HepG2 (cell line): ENCODE measurements at regions not wholly inside any gene's neighbourhood (a gene's known extent, or its start where the extent isn't known, plus 50 kb on each side); places are given as distances from the start of the nearest gene placed in this dataset.

Experiments used
- ARNT ChIP-seq: fragments of 450-650 bp; IDR thresholded peaks from 2 replicates; pipeline ENCODE4 v1.6.1; 2017
- ETV6 ChIP-seq: sonication (generic); formaldehyde crosslinking; conservative IDR thresholded peaks from 2 replicates; pipeline ENCODE4 v1.4.0; 2020; ENCODE audit warnings: missing genetic modification reagents
- IKZF4 ChIP-seq: sonication (generic); formaldehyde crosslinking; IDR thresholded peaks from 2 replicates; pipeline ENCODE4 v1.5.1; 2020; ENCODE audit warnings: borderline replicate concordance, mild to moderate bottlenecking, low read depth, missing genetic modification reagents; ENCODE audit errors: not compliant biosample characterization
- KDM3A ChIP-seq: IDR thresholded peaks from 2 replicates; pipeline ENCODE4 v1.6.1; 2018; ENCODE audit warnings: low read depth, missing compliant biosample characterization
- KDM6A ChIP-seq: IDR thresholded peaks from 2 replicates; pipeline ENCODE4 v1.6.1; 2016; ENCODE audit warnings: low read depth
- KLF9 ChIP-seq: IDR thresholded peaks from 2 replicates; pipeline ENCODE4 v1.6.1; 2016; ENCODE audit warnings: low read depth
- PPARG ChIP-seq: conservative IDR thresholded peaks from 2 replicates; pipeline ENCODE4 v1.6.1; 2016; ENCODE audit warnings: missing biosample characterization, missing genetic modification reagents
- ZKSCAN8 ChIP-seq: IDR thresholded peaks from 2 replicates; pipeline ENCODE4 v1.6.1; 2016; ENCODE audit warnings: borderline replicate concordance, missing genetic modification reagents, missing compliant biosample characterization
- ZNF207 ChIP-seq: fragments of 450-650 bp; IDR thresholded peaks from 2 replicates; pipeline ENCODE4 v1.6.1; 2016; ENCODE audit warnings: antibody characterized with exemption, borderline replicate concordance
- ZNF382 ChIP-seq: sonication (generic); formaldehyde crosslinking; IDR thresholded peaks from 2 replicates; pipeline ENCODE4 v1.5.0; 2020; ENCODE audit warnings: missing genetic modification reagents, mild to moderate bottlenecking, borderline replicate concordance
- ZNF441 ChIP-seq: sonication (generic); formaldehyde crosslinking; IDR thresholded peaks from 2 replicates; pipeline ENCODE4 v1.7.0; 2021; ENCODE audit warnings: missing genetic modification reagents, borderline replicate concordance
- ZNF496 ChIP-seq: sonication (generic); formaldehyde crosslinking; IDR thresholded peaks from 2 replicates; pipeline ENCODE4 v1.8.1; 2023; ENCODE audit warnings: mild to moderate bottlenecking, moderate library complexity, missing genetic modification reagents; ENCODE audit not compliant: insufficient replicate concordance
- ZNF674 ChIP-seq: sonication (generic); formaldehyde crosslinking; IDR thresholded peaks from 2 replicates; pipeline ENCODE4 v1.5.0; 2020; ENCODE audit warnings: low read depth, mild to moderate bottlenecking, missing genetic modification reagents
- TF ChIP-seq, protein P1 (sequence below): sonication (generic); formaldehyde crosslinking; IDR thresholded peaks from 2 replicates; pipeline ENCODE4 v1.5.0; 2020; ENCODE audit warnings: mild to moderate bottlenecking, missing genetic modification reagents
- TF ChIP-seq, protein P2 (sequence below): sonication (generic); formaldehyde crosslinking; IDR thresholded peaks from 2 replicates; pipeline ENCODE4 v1.5.1; 2020; ENCODE audit warnings: missing genetic modification reagents, mild to moderate bottlenecking, borderline replicate concordance
- TF ChIP-seq, protein P3 (sequence below): sonication (generic); formaldehyde crosslinking; conservative IDR thresholded peaks from 2 replicates; pipeline ENCODE4 v1.8.0; 2022; ENCODE audit warnings: low read depth, missing genetic modification reagents
- TF ChIP-seq, protein P4 (sequence below): sonication (generic); formaldehyde crosslinking; IDR thresholded peaks from 2 replicates; pipeline ENCODE4 v1.4.0; 2020; ENCODE audit warnings: missing genetic modification reagents
- TF ChIP-seq, protein P5 (sequence below): sonication (generic); formaldehyde crosslinking; IDR thresholded peaks from 2 replicates; pipeline ENCODE4 v1.5.0; 2020; ENCODE audit warnings: missing genetic modification reagents

DNA sequence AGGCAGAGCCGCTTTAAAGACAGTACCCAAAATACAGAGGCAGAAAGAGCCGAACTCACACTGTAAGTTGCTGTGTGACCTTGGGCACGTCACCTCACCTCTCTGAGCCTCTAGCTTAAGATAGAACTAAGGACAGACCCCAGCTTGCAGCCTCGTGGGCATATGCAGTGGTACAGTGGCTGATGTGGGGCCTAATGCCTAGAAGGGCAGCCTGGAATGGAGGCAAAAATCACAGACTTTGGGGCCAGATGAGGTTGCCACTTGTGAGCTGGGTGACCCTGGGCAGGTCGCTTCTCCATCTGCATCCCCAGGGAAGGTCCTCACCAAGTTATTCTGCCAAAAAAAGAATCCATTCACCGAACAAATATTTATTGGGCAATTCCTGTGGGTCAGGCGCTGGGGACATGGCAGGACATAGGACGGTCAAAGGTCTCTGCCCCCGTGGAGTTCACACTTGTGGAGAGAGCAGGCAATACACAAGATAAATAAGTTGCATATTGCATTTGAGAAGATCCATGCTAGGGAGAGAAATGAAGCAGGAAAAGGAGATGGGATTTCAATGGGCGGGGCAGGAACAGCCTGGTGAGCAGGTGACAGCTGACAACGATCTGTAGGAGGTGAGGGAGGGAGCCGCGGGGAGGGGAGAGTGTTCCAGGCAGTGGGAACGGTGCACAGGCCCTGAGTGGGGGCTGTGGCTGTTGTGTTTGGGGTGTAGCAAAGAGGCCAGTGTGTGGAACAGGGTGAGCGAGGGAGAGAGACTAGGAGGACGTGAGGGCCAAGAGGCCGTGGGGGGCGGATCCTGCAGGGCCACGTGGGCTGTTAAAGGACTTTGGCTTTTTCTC lies 115.2 kb downstream of the CEBPB start (continued):
- TF ChIP-seq, protein P1, sequence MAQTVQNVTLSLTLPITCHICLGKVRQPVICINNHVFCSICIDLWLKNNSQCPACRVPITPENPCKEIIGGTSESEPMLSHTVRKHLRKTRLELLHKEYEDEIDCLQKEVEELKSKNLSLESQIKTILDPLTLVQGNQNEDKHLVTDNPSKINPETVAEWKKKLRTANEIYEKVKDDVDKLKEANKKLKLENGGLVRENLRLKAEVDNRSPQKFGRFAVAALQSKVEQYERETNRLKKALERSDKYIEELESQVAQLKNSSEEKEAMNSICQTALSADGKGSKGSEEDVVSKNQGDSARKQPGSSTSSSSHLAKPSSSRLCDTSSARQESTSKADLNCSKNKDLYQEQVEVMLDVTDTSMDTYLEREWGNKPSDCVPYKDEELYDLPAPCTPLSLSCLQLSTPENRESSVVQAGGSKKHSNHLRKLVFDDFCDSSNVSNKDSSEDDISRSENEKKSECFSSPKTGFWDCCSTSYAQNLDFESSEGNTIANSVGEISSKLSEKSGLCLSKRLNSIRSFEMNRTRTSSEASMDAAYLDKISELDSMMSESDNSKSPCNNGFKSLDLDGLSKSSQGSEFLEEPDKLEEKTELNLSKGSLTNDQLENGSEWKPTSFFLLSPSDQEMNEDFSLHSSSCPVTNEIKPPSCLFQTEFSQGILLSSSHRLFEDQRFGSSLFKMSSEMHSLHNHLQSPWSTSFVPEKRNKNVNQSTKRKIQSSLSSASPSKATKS (CRISPR knock-in tag) = peak; percentile 28; the same call in 1 of the 2 replicates
- TF ChIP-seq KDM6A (CRISPR knock-in tag) (peak; percentile 91), KDM3A (CRISPR knock-in tag) (peak; percentile 18; the same call in 1 of the 2 replicates), ZNF496 (no peak), ZKSCAN8 (peak; percentile 78; the same call in 1 of the 2 replicates), IKZF4 (CRISPR knock-in tag) (peak; percentile 78), ETV6 (CRISPR knock-in tag) (no peak), ZNF441 (CRISPR knock-in tag) (peak; percentile 86), PPARG (CRISPR knock-in tag) (peak; percentile 92; the same call in 1 of the 2 replicates), KLF9 (CRISPR knock-in tag) (peak; percentile 31; the same call in 1 of the 2 replicates), ZNF382 (no peak), ZNF674 (peak; percentile 92), ZNF207 (0 out of 2 replicates have a peak, but pooled peaks have one; percentile 18), ARNT (0 out of 2 replicates have a peak, but pooled peaks have one; percentile 86)
- TF ChIP-seq, protein P2, sequence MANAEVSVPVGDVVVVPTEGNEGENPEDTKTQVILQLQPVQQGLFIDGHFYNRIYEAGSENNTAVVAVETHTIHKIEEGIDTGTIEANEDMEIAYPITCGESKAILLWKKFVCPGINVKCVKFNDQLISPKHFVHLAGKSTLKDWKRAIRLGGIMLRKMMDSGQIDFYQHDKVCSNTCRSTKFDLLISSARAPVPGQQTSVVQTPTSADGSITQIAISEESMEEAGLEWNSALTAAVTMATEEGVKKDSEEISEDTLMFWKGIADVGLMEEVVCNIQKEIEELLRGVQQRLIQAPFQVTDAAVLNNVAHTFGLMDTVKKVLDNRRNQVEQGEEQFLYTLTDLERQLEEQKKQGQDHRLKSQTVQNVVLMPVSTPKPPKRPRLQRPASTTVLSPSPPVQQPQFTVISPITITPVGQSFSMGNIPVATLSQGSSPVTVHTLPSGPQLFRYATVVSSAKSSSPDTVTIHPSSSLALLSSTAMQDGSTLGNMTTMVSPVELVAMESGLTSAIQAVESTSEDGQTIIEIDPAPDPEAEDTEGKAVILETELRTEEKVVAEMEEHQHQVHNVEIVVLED = no peak; the same call in none of the 2 replicates
- TF ChIP-seq, protein P3, sequence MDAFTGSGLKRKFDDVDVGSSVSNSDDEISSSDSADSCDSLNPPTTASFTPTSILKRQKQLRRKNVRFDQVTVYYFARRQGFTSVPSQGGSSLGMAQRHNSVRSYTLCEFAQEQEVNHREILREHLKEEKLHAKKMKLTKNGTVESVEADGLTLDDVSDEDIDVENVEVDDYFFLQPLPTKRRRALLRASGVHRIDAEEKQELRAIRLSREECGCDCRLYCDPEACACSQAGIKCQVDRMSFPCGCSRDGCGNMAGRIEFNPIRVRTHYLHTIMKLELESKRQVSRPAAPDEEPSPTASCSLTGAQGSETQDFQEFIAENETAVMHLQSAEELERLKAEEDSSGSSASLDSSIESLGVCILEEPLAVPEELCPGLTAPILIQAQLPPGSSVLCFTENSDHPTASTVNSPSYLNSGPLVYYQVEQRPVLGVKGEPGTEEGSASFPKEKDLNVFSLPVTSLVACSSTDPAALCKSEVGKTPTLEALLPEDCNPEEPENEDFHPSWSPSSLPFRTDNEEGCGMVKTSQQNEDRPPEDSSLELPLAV (CRISPR knock-in tag) = no peak
- TF ChIP-seq, protein P4, sequence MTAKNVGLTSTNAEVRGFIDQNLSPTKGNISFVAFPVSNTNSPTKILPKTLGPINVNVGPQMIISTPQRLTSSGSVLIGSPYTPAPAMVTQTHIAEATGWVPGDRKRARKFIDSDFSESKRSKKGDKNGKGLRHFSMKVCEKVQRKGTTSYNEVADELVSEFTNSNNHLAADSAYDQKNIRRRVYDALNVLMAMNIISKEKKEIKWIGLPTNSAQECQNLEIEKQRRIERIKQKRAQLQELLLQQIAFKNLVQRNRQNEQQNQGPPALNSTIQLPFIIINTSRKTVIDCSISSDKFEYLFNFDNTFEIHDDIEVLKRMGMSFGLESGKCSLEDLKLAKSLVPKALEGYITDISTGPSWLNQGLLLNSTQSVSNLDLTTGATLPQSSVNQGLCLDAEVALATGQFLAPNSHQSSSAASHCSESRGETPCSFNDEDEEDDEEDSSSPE (CRISPR knock-in tag) = peak; percentile 20; the same call in 1 of the 2 replicates
- TF ChIP-seq, protein P5, sequence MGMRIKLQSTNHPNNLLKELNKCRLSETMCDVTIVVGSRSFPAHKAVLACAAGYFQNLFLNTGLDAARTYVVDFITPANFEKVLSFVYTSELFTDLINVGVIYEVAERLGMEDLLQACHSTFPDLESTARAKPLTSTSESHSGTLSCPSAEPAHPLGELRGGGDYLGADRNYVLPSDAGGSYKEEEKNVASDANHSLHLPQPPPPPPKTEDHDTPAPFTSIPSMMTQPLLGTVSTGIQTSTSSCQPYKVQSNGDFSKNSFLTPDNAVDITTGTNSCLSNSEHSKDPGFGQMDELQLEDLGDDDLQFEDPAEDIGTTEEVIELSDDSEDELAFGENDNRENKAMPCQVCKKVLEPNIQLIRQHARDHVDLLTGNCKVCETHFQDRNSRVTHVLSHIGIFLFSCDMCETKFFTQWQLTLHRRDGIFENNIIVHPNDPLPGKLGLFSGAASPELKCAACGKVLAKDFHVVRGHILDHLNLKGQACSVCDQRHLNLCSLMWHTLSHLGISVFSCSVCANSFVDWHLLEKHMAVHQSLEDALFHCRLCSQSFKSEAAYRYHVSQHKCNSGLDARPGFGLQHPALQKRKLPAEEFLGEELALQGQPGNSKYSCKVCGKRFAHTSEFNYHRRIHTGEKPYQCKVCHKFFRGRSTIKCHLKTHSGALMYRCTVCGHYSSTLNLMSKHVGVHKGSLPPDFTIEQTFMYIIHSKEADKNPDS (CRISPR knock-in tag) = peak; percentile 92
